ENCODE measurements at regions not wholly inside any gene's neighbourhood (a gene's known extent, or its start where the extent isn't known, plus 50 kb on each side); places are given as distances from the start of the nearest gene placed in this dataset.

DNA sequence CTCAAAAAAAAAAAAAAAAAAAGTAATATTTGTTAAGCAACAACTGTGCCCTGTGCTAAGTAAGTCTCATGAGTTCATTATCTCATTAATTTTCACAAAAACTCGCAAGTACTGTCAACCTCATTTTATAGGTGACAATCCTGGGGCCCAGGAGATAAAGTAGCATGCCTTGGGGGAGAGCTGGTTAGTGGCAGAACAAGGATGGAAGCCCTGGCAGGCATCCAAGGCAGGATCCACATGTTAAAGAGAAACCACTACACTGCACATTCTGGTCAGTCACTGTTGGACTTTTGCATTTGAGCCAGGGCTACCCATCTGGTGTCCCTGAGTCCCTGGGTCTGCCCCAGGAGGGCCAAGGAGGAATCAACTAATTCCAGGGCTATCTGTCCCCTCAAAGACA, 54.6 kb downstream of the ZFP36L2 start:
- no peak for DNase-seq

GRCh38 chr2:43170405-43171105, 55.9 kb downstream of the ZFP36L2 start:
- no peak for DNase-seq

DNA sequence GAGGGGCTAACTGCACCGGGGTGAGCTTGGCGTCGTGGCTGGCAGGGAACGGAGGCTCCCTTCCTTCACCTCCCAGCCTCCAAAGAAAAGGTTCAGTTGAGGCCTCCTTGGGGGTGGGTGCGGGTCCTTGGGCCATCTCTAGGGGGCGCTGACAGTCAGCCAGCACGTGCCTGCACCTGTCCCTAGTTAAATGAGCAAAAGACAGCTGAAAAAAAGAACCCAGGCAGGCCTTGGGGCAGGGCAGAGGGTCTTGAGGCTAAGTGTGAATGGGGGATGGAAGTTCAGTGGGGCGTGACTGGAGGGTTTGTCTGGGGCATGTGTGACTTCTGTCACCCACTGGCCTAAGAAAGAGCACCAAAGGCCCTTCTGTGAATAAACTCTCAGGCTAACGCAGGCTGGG, 56.4 kb downstream of the ZFP36L2 start:
- no peak for DNase-seq

- DNase-seq, result no peak
Observed at GRCh38 chr2:43169099-43169945, 57.1 kb downstream of the ZFP36L2 start.

DNA sequence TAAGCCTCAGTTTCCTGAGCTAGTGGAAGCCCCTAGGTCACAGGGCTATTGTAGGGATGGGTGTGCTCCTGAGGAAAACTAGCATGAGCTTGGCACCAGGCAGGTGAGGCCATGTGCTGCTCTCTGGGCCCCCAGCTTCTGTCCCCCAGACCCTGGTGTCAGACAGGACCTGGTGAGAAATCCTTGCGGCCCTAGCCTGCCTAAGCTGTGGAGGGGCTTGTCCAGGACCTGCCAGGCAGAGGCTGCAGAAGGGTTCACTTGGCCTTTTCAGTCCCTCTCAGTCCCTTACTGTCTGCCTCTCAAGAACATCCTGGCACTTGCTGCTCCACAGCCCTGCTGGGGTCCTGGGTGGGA, 58.4 kb downstream of the ZFP36L2 start:
- DNase-seq, result no peak

GRCh38 chr2:43165378-43166069, 60.9 kb downstream of the ZFP36L2 start:
- DNase-seq, result no peak

DNA sequence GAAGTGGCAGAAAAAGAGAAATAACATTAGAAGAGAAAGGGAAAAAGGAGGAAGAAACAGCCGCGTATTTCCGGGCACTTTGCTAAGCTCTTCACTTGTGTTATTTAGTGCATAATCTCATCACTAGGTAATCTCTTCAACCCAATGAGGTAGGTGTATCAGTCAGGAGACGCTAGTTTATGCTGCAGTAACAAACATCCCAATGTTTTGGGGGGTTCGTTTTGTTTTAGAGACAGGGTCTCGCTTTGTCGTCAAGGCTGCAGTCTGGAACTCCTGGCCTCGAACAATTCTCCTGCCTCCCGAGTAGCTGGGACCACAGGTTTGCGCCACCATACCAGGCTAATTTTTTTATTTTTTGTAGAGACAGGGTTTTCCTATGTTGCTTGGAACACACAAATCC, 61.7 kb downstream of the ZFP36L2 start:
- DNase-seq, result no peak

DNA sequence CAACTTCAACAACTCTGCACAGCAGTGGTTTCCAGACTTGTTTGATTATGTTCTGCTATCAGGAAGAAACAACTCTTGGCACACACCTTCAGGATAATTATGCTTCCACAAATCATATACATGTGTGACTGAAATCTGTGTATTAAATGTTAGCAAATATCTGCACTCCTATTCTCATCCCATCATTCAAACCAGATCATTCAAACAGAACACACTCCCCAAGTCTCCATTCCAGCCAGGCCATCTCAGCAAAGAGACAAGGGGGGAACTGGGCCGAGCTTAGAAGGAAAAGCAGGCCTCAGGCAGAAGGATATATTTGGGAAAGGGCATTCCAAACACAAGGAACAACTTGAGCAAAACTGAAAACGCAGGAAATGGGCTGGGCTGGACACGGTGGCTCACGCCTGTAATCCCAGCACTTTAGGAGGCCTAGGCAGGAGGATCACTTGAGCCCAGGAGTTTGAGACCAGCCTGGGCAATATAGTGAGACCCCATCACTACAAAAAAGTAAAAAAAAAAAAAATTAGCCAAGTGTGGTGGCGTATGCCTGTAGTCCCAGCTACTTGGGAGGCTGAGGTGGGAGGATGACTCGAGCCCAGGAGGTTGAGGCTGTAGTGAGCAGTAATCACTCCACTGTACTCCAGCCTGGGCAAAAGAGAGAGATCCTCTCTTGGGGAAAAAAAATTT, 62.7 kb downstream of the ZFP36L2 start:
- DNase-seq, result no peak

GRCh38 chr2:43162511-43162776, 64.0 kb downstream of the ZFP36L2 start:
- DNase-seq, result no peak

DNA sequence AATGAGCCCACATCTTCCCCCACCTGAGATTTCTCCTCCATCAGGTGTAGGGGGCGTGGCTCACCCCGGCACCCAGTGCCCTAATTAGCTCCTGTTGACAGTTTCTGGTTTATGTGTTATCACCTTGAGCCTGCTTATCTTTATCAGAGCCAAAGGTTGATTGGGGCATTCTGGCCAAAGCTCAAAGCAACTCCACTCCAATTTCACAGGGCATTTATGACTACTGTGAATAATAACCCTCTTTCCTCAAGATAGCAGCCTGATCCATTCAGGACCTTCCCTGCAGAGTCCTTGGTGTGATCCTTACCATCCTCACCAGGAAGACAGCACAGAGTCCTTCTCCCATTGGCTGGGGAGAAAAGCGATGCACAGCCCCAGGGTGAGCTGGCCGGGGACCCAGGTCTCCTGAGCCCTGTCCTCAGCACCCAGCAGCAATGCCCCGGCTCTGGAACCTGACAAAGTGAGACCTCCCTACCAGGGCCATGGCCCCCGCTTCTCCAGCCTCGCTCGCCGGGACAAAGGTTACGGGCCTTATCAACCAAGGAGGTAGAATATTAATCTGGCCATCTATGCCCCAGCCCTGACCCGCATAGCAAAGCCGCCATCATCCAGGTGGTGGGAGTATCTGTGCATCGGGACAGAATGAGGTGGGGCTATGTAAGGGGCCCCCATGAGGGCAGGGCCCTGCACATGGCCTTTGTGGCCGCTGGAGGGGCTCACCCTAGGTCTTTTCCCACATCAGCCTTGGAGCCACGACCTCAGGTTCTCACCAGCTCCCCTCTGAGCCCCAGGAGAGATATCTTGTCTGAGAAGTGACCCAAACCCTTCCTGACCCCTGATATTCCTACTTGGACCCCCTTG, 64.5 kb downstream of the ZFP36L2 start:
- DNase-seq, result no peak

- DNase-seq, result no peak
Observed at GRCh38 chr2:43160778-43161177, 65.6 kb downstream of the ZFP36L2 start.

GRCh38 chr2:43159797-43160196, 66.6 kb downstream of the ZFP36L2 start:
- no peak for DNase-seq

DNA sequence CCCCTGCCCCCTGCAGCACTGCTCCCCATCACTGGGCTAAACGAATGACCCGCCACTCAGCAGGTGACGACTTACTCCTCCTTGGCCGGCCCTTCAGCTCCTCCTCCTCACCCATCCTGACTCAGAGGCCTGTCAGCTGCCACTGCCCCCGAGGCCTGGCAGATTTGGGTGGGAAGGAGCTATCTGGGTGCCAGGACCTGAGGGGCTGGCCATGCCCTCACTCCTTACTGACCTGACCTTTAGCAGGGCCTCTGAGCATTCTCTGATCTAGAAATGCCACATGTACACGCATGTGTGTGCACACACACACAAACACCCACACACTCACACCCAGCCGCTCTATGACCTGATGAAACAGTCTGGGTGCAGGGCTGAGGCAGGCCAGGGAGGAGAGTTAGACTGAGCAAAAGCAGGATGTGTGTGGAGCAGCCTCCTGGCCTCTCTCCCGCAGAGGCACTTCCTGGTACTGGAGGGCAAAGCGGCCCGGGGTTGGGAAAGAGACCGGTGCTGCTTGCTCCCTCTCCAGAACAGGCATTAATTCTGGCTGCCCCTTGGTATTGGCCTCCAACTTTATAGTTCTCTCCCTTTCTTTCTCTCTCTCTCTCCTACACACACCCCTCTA, 68.0 kb downstream of the ZFP36L2 start:
- DNase-seq, result no peak

GRCh38 chr2:43157506-43158246, 68.7 kb downstream of the ZFP36L2 start:
- DNase-seq, result no peak

DNA sequence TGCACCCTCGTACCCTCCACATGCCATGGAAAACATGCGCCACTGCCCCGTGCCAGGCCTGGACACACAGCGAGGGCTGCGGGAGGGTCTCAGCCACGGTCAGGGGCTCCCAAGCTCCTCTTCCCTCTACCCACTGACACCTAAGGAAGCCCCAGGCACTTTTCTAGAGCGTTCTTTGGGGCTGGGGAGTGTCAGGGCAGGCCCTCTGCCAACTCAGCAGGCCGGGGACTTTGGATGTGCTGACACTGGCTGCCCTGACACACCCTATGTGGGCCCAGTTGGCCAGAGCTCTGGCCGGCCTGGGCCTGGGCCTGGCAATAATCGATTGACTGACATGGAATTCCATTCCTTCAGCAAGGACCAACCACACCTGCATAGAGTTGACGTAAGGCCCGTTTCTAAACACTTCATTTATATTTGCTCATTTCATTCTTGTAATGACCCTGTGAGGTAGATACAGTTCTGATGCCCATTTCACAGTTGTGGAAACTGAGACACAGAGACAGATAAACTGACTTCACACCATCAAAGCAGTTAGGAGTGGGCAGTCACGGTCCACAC, 70.5 kb downstream of the ZFP36L2 start:
- no peak for DNase-seq

DNA sequence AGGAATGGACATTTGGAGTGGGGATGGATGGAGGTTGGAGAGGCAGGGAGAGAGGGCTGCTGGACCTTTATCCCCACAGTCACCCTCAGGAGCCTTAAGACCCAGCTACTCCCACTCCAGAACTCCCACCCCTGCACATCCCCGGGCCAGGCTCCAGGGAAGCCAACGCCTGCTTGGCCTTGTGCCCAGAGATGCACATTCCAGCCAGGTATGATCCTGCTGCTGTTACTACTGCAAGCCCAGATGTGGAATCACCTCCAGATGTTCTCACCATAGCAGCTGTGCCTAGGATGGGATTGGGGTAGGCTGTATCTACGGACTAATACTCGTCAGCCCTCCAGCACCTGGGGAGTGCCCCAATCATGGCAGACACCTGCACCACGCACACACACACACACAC, 71.7 kb downstream of the ZFP36L2 start:
- no peak for DNase-seq

DNA sequence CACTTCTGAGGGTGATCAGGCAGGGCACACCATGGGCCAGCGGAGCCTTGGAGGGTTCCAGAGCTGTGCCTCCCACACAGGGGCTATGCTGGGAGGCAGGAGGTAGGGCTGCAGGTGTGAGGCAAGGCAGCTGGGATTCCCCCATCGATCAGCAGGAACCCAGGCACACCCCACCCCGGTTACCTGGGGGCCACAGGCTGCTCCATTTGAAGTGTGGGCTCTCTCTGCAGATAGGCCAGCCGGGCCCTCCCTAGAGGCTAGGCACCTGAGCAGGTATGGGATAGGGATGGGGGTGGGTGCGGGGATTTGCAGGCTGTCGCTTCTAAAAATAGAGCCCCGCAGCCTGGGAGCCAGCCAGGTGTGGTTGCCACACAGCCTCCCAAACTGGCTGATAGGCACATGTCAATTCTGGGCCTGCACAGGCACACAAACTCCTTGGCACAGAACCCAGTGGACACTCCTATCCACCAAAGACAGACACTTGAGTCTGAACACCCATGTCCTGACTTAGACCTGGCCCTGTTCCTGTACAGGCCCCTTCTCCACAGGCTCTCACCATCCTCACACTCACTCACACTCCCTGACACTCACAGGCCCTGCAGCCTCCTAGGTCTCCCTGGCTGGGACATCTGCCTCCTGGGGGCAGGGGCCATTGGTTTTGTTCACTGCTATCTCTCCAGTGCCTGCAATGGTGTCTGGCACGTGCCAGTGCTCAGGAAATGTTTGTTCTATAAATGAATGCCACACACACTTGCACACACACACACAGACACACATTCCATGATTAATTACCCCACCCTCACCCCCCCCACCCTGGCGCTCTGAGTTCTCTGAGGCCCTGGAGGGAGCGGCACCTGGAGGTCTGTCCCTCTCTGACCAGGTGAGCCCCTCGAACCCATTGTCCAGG, 73.4 kb downstream of the ZFP36L2 start:
- DNase-seq, result no peak

- no peak for DNase-seq
Observed at GRCh38 chr2:43152186-43152585, 74.2 kb downstream of the ZFP36L2 start.

DNA sequence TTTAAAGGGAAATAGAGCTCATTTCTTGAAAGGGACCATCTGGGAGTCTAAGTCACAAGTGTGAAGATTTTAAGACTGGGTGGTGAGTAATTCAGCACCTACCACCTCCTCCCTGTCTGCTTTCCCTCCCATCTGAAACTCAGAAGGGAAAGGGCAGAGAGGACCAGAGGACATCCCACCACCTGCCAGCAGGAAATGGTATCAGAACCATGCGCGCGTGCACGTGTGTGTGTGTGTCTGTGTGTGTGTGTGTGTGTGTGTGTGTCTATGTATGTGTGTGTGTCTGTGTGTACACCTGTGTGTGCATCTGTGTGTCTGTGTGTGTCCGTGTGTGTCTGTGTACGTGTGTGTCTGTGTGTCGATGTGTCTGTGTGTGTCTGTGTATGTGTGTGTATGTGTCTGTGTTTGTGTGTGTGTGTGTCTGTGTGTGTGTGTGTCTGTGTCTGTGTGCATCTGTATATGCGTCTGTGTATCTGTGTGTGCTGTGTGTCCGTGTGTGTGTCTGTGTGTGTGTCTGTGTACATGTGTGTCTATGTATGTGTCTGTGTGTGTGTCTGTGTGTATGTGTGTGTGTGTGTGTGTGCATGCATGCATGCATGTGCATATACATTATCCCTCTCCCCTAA, 76.8 kb downstream of the ZFP36L2 start:
- DNase-seq, result no peak
